GM19238 (cell line): ENCODE measurements at regions not wholly inside any gene's neighbourhood (a gene's known extent, or its start where the extent isn't known, plus 50 kb on each side); places are given as distances from the start of the nearest gene placed in this dataset.

Experiments
- DNase-seq: peaks from one replicate; pipeline ENCODE4 v3.0.0; 2011; ENCODE audit warnings: low spot score; ENCODE audit not compliant: insufficient read length

GRCh38 chr15:62605282-62605681 lies 437.3 kb upstream of the TPM1 start:
- no peak for DNase-seq

DNA sequence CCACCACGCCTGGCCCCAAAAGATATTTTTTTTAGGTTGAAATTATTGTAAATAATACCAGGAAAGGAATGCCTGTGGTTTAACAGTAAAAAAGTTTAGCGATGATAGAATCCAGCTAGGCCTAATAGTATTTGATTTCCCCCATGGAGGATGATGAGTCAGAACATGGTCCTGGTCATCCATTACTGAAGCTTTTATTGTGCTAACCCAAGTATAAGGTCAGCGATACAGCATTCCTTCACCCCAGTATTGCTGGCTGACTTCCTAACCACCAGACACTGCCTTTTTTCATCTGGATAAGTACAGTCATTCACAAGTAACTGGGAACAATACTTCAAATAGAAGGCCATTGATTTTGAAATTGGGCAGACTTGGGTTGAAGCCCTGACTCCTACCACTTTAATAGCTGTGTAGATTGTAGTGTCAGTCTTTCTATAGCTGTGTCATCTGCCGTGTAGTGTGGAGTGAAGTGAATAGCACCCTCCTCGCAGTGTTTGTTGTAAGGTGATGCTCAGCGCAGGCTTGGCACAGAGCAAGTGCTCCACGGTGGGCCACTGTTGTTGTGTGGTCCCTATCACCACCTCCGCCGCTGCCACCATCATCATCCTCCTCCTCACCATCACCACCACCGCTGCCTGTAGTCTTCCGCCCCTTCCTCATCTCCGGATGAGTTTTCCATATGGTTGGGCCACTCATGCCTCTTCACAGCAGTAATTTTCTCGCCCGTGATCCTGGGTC lies 436.0 kb upstream of the TPM1 start:
- DNase-seq: no peak

GRCh38 chr15:62607114-62607462 lies 435.5 kb upstream of the TPM1 start:
- no peak for DNase-seq

- no peak for DNase-seq
Observed at GRCh38 chr15:62607643-62608042, 434.9 kb upstream of the TPM1 start.

GRCh38 chr15:62608369-62608768 lies 434.2 kb upstream of the TPM1 start:
- DNase-seq: no peak

GRCh38 chr15:62610265-62610869 lies 432.2 kb upstream of the TPM1 start:
- DNase-seq: no peak

DNA sequence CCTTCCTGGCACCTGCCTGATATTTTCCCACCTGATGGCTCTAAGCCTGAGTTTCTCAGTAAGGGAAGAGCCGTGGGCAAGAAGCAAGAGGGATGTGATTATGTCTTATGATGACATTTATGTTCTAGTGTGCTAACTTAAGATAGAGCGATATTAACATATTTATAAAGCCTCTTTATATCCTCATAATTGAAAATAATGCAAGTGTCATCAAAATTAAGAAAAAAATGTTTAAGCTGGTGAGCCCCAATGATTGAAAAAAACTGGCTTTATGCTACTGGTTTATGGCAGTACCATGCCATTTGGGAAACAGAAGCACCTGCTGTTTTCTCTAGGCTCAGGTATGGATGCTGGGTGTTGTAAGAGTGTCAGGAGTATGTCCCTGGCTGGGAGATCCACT lies 431.5 kb upstream of the TPM1 start:
- no peak for DNase-seq

GRCh38 chr15:62612183-62612733 lies 430.3 kb upstream of the TPM1 start:
- no peak for DNase-seq

GRCh38 chr15:62612771-62613170 lies 429.8 kb upstream of the TPM1 start:
- DNase-seq: no peak

- no peak for DNase-seq
Observed at GRCh38 chr15:62616746-62617145, 425.8 kb upstream of the TPM1 start.

DNA sequence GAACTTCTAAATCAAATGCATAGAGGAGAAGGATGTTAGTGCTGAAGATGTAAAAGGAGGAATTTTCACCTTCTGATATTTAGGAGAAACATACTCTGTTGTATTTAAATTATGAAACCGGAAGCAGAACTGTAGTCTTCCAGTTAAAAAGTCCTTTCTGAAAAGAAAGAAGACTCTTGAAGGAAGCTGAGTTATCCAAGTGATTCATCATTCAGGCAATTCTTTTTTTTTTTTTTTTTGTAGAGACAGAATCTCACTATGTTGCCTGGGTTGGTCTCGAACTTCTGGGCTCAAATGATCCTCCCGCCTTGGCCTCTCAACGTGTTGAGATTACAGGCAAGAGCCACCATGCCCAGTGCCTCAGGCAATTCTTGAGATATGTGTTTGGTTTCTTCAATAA lies 424.8 kb upstream of the TPM1 start:
- no peak for DNase-seq

DNA sequence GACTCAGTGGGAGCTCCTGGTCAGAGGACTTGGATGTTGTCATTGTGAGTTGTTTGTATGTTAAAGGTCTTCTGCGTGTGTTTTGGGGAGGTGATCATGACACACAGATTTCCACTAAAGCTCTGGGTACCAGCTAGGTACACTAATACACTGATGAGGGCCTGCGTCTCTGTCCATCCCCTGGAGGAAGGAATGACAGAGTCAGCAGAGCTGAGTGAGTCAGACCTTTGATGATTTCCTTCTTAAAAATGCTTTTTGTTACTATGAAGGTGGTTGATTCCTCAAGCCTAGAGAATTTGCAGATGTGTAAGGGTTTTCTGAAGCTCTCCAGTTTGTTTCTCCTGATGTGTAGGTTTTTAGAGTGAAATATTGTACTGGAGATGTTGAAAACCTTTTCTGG lies 424.1 kb upstream of the TPM1 start:
- DNase-seq: no peak

DNA sequence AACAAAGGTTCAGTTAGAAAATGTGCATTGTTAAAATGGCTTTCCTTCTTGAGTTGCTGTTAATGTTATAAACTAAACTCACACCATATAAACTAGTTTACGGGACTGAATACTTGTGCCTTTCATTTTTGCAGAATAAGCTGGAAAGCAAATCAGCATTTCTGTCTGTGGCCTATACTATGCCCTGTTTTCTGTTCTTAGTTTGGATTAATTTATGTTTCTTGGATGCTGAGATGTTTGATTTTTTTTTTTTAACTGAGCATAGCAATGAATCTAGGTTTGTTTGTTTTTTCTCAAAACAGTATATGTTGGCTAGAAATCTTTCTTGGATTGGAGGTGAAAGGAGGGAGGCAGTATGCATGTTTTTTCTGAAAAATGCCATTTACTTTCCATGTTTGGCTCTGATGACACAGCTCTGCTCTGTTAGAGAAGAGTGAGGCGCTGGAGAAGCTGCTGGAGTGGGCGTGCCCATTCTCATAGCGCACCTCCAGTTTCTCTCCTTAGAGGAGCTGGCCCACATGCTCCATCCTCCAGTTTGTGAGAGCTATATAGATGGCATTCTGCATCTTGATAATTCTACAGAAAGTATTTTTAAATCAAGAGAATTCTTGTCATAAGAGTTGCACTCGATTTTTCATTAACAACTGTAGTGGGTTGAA lies 423.6 kb upstream of the TPM1 start:
- DNase-seq: no peak

- DNase-seq: no peak
Observed at GRCh38 chr15:62619526-62619925, 423.0 kb upstream of the TPM1 start.

GRCh38 chr15:62622775-62623174 lies 419.8 kb upstream of the TPM1 start:
- DNase-seq: no peak

- peak; percentile 10 for DNase-seq
Observed at GRCh38 chr15:62624547-62625378, 417.8 kb upstream of the TPM1 start.

DNA sequence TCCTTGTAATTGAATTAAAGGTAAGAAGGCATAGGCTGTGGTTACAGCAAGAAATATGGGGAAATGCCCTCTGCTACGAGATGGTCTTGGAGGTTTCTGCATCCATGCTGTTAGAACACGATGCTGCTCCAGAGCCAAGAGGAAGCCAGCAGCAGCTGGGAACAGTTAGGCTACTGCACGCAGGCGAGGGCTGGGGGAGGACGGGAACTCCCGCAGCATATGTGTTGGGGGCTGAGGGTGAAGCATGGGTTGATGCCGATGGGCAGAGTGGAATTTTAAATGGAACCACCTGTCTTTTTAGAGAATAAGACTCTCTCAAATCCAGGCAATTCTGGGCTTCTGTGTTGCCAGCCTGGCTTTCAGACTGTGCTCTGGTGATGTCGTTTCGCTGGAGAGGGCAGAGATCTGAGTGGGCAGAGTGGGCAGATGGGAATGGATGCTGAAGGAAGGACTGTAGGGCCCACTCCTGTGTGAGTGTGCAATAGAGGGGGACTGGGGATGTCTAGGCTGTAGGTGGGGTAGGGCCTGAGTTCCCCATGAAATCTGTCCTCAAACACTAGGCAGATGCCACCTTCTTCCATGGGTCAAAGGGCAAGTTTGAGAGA lies 417.0 kb upstream of the TPM1 start:
- DNase-seq: no peak

GRCh38 chr15:62626903-62627302 lies 415.6 kb upstream of the TPM1 start:
- DNase-seq: no peak

GRCh38 chr15:62631076-62631724 lies 411.3 kb upstream of the TPM1 start:
- no peak for DNase-seq

DNA sequence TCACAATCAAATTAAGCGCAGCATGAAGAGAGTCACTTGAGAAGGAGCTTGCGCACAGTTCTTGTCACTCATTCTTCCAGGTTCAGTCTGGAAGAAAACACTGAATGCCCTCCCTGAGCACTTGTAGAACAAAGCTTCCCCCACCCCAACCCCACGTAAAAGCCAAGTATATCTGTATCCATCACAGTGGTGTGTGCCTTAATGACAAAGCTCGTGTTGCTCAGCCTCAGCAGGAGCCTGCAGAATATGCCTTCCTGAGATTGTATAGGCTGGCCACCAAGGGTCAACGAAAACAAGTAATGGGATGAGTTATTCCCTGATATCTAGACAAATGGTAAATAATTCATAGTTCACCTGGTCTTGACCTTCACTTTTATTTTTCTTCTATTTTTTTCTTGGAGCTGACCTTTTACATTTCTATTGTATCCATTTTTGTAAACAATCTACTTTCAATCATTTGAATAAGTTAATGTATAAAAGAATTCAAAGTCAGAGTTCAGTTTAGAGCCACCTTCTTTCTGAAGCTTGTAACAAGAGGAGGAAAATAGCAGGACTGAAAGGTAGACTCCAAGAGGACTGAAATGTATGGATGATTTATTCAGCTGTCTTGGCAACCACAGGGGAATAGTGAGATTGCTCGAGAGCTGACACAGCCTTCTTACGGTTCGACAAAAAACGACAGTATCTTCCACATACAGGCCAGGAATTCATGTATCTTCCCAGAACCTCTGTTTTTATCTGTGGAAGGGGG lies 405.5 kb upstream of the TPM1 start:
- no peak for DNase-seq
